ENCODE measurements at regions not wholly inside any gene's neighbourhood (a gene's known extent, or its start where the extent isn't known, plus 50 kb on each side); places are given as distances from the start of the nearest gene placed in this dataset.

DNA sequence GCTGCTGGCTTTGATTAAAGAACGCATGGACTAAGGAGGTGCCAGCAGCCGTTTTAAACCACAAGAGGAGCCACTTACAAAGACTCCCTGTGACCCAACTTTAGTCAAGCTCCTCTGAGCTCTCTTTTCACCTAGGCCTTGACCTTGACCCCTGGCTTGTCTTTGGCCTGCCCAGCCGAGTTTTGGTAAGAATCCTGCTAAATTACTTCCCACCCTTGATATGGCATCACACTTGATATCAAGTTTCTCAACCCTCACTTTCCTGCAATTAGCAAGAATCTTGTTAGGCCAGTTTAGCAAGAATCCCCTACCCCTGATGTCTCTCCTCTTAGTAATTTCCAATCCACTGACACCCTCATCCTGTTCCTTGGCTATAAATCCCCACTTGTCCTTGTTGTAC, 232.8 kb upstream of the SALL1 start:
- TF ChIP-seq, protein P1, sequence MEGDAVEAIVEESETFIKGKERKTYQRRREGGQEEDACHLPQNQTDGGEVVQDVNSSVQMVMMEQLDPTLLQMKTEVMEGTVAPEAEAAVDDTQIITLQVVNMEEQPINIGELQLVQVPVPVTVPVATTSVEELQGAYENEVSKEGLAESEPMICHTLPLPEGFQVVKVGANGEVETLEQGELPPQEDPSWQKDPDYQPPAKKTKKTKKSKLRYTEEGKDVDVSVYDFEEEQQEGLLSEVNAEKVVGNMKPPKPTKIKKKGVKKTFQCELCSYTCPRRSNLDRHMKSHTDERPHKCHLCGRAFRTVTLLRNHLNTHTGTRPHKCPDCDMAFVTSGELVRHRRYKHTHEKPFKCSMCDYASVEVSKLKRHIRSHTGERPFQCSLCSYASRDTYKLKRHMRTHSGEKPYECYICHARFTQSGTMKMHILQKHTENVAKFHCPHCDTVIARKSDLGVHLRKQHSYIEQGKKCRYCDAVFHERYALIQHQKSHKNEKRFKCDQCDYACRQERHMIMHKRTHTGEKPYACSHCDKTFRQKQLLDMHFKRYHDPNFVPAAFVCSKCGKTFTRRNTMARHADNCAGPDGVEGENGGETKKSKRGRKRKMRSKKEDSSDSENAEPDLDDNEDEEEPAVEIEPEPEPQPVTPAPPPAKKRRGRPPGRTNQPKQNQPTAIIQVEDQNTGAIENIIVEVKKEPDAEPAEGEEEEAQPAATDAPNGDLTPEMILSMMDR (IDR thresholded peaks at IDR 0.05; ENCODE audit: unreplicated experiment): no peak
- H3K27ac Mint-ChIP-seq: no peak overlapping the region
- no peaks in the 10 kb centered on the region for H3K36me3 Mint-ChIP-seq (ENCODE audit: insufficient read depth)
- no peak overlapping the region for H3K4me3 Mint-ChIP-seq (ENCODE audit: low read depth)
- peaks cover 11% of the 10 kb centered on the region for H3K27me3 Mint-ChIP-seq
- H3K4me1 Mint-ChIP-seq (ENCODE audit: low read depth): peaks cover 8% of the 10 kb centered on the region
- no peak for DNase-seq (ENCODE audit: low spot score, unreplicated experiment)
- H3K9me3 Mint-ChIP-seq (ENCODE audit: low read depth): no peaks in the 10 kb centered on the region

DNA sequence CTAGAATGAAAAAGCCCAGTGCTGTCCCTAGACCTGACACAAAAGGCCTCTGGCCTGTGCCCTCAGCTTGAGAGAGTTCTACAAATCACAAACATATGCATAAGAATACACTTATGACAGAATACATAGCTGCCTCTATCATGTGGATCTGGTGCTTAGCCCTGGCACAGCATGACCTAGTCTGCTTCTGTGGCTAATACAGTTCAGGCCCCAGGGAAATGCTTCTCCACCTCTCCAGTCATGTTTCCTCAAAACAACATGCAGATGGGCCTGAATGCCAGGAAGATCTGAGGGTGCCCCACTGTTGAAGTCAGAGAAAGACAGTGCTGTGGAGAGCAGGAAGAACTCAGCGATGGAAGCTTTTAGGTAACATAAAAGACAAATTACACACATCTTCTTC, 231.9 kb upstream of the SALL1 start:
- H3K9me3 Mint-ChIP-seq (ENCODE audit: low read depth): no peaks in the 10 kb centered on the region
- H3K27ac Mint-ChIP-seq: no peak overlapping the region
- H3K4me3 Mint-ChIP-seq (ENCODE audit: low read depth): no peak overlapping the region
- peaks cover 11% of the 10 kb centered on the region for H3K27me3 Mint-ChIP-seq
- no peak for DNase-seq (ENCODE audit: low spot score, unreplicated experiment)
- TF ChIP-seq, protein P1 (IDR thresholded peaks at IDR 0.05; ENCODE audit: unreplicated experiment): no peak
- H3K4me1 Mint-ChIP-seq (ENCODE audit: low read depth): peaks cover 8% of the 10 kb centered on the region
- H3K36me3 Mint-ChIP-seq (ENCODE audit: insufficient read depth): no peaks in the 10 kb centered on the region

DNA sequence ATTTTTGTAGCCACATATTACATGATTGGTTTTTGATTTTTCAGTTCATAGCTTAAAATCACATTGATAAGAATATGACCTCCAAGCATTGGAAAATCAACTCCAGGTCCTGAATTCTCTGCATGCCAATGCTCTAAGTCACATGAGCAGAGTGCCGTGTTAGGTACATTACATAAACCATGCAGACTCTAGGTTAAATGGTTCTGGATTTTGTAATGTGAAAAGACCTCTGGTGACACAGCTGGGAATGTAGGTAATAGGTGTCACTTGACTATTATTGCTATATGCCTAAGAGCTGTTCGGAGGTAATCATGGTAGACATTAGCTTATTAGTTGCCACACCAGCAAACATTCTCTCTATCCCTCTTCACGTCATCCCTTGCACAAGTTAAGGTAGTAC, 231.1 kb upstream of the SALL1 start:
- Mint-ChIP-seq H3K4me1 (ENCODE audit: low read depth) (peaks cover 8% of the 10 kb centered on the region), H3K27me3 (peaks cover 15% of the 10 kb centered on the region), H3K36me3 (ENCODE audit: insufficient read depth) (no peaks in the 10 kb centered on the region), H3K27ac (no peak overlapping the region), H3K4me3 (ENCODE audit: low read depth) (no peak overlapping the region), H3K9me3 (ENCODE audit: low read depth) (no peaks in the 10 kb centered on the region)
- no peak for DNase-seq (ENCODE audit: low spot score, unreplicated experiment)
- TF ChIP-seq, protein P1 (IDR thresholded peaks at IDR 0.05; ENCODE audit: unreplicated experiment): no peak

DNA sequence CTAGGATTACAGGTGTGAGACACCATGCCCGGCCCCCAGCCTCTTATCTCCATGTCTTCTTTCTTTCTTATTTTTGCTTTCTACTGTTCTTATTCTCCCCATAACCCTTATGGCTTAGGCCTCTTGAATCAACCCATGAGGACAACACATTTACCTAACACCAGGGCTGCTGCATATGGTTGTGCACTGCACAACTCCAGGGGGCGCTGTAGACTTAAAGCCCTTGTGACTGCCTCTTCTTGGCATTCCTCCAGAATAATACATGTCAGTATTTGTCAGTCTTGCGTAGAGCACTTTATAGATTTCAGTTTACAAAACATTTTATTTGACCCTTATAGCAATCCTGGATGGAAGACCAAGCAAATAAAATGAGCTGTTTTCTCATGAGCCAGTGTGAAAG, 225.0 kb upstream of the SALL1 start:
- Mint-ChIP-seq H3K27me3 (peaks cover 25% of the 10 kb centered on the region), H3K27ac (no peak overlapping the region), H3K9me3 (ENCODE audit: low read depth) (no peaks in the 10 kb centered on the region), H3K4me3 (ENCODE audit: low read depth) (no peak overlapping the region), H3K4me1 (ENCODE audit: low read depth) (no peaks in the 10 kb centered on the region), H3K36me3 (ENCODE audit: insufficient read depth) (no peaks in the 10 kb centered on the region)
- TF ChIP-seq, protein P1 (IDR thresholded peaks at IDR 0.05; ENCODE audit: unreplicated experiment): no peak
- DNase-seq (ENCODE audit: low spot score, unreplicated experiment): no peak

DNA sequence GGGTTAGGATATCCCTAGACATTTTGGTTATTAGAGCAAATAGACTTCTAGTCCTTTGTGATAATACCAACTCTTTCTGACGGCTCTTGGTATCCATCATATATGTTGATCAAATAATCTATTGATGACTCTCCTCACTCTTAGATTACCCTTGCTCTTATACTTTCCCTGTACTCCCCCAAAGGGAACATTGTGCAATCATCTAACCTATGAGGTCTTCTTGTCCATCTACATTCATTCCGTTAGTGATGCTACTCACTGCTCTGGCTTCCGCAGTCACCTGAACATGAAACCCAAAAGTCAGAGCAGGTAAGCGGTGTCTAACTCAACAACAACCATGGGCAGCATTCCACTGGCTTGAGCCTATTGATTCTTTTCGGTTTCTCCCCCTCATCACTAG, 223.7 kb upstream of the SALL1 start:
- Mint-ChIP-seq H3K4me1 (ENCODE audit: low read depth) (no peaks in the 10 kb centered on the region), H3K36me3 (ENCODE audit: insufficient read depth) (no peaks in the 10 kb centered on the region), H3K4me3 (ENCODE audit: low read depth) (no peak overlapping the region), H3K9me3 (ENCODE audit: low read depth) (no peaks in the 10 kb centered on the region), H3K27me3 (peaks cover 14% of the 10 kb centered on the region), H3K27ac (no peak overlapping the region)
- DNase-seq (ENCODE audit: low spot score, unreplicated experiment): no peak
- TF ChIP-seq, protein P1 (IDR thresholded peaks at IDR 0.05; ENCODE audit: unreplicated experiment): no peak
